ENCODE measurements at regions not wholly inside any gene's neighbourhood (a gene's known extent, or its start where the extent isn't known, plus 50 kb on each side); places are given as distances from the start of the nearest gene placed in this dataset.

DNA sequence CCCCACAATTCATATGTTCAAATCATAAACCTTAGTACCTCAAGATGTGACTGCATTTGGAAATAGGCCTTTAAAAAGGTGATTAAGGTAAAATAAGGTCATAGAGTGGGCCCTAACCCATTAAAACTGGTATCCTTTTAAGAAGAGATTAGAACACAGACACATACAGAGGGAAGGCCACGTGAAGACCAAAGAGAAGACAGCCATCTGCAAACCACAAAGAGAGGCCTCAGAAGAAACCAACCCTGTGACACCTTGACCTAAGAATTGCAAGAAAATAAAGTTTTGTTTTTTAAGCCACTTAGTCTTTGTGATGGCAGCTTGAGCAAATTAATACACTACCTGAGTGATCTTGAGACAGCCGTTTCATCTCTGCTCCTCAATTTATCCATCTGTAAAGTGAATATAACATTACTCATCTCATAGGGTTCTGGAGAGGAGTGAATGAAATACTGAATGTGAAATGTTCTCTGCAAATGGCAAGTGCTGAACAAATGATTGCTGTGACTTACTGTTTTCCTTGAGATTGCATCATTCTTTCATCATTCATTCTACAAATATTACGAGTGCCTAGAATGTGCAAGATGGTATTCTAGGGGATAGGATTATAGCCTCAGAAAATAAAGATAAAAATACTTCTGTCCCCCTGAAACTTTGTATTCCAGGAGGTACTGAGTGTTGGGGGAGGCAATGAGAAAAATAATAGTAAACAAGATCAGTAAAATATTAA is 222.0 kb upstream of the CDH13 start:
- Histone ChIP-seq H3K4me2 (no peak overlapping the region), H3K9ac (no peak overlapping the region), H4K20me1 (ENCODE audit: insufficient read depth) (no peaks in the 10 kb centered on the region), H3F3A (replicated peaks; ENCODE audit: insufficient read depth) (no peaks in the 10 kb centered on the region), H3K27me3 (ENCODE audit: insufficient read depth) (peaks cover 5% of the 10 kb centered on the region; the same call in 1 of the 2 replicates), H3K9me2 (no peaks in the 10 kb centered on the region), H3K9me3 (no peaks in the 10 kb centered on the region), H3K4me1 (ENCODE audit: control insufficient read depth in 1 of 2, insufficient read depth in 2 of 2, low read depth in 1 of 2, low read length in 1 of 2) (no peaks in the 10 kb centered on the region), H2AFZ (ENCODE audit: low read depth) (no peak overlapping the region), H3K79me2 (ENCODE audit: insufficient read depth) (no peaks in the 10 kb centered on the region), H3K4me3 (ENCODE audit: low read depth in 2 of 2, low read length in 1 of 2) (no peak overlapping the region), H3K36me3 (replicated peaks in 1 of 2; ENCODE audit: control insufficient read depth in 1 of 2, insufficient read depth in 2 of 2, low read length in 1 of 2) (no peaks in the 10 kb centered on the region), H3K27ac (ENCODE audit: low read depth in 2 of 2, low read length in 1 of 2) (no peak overlapping the region)
- CTCF ChIA-PET: no interaction called here
- POLR2A ChIA-PET: no interaction called here
- TF ChIP-seq RFX5 (IDR thresholded peaks at IDR 0.05; ENCODE audit: low read length): no peak
- TF ChIP-seq EZH2phosphoT487 (IDR thresholded peaks at IDR 0.05; ENCODE audit: borderline replicate concordance, low read depth): no peak
- TF ChIP-seq FOXJ3 (CRISPR knock-in tag; IDR thresholded peaks at IDR 0.05): no peak
- TF ChIP-seq, protein P1, sequence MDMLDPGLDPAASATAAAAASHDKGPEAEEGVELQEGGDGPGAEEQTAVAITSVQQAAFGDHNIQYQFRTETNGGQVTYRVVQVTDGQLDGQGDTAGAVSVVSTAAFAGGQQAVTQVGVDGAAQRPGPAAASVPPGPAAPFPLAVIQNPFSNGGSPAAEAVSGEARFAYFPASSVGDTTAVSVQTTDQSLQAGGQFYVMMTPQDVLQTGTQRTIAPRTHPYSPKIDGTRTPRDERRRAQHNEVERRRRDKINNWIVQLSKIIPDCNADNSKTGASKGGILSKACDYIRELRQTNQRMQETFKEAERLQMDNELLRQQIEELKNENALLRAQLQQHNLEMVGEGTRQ (IDR thresholded peaks at IDR 0.05; ENCODE audit: borderline replicate concordance, low read depth, low read length): no peak
- TF ChIP-seq ELF1 (IDR thresholded peaks at IDR 0.05): no peak
- no peak for TF ChIP-seq YY1 (IDR thresholded peaks at IDR 0.05; ENCODE audit: low read depth)
- no peak for TF ChIP-seq NRF1 (IDR thresholded peaks at IDR 0.05; ENCODE audit: low read depth, low read length)
- no peak for TF ChIP-seq NFIC (IDR thresholded peaks at IDR 0.05; ENCODE audit: borderline replicate concordance)
- no peak for TF ChIP-seq TCF12 (IDR thresholded peaks at IDR 0.05)
- TF ChIP-seq SMC3 (IDR thresholded peaks at IDR 0.05; ENCODE audit: low read depth, low read length): no peak
- TF ChIP-seq MXI1 (IDR thresholded peaks at IDR 0.05; ENCODE audit: low read depth, low read length): no peak
- TF ChIP-seq TEAD4 (IDR thresholded peaks at IDR 0.05; ENCODE audit: borderline replicate concordance, insufficient read depth): no peak
- no peak for TF ChIP-seq FOSL2 (IDR thresholded peaks at IDR 0.05; ENCODE audit: borderline replicate concordance, low read depth)
- no peak for TF ChIP-seq GATA2 (CRISPR knock-in tag; IDR thresholded peaks at IDR 0.05)
- TF ChIP-seq EP300 (IDR thresholded peaks at IDR 0.05; ENCODE audit: borderline replicate concordance in 1 of 2, low read depth in 1 of 2, low read length in 1 of 2): no peak
- no peak for TF ChIP-seq RCOR1 (IDR thresholded peaks at IDR 0.05; ENCODE audit: low read length)
- TF ChIP-seq GABPA (IDR thresholded peaks at IDR 0.05; ENCODE audit: low read depth): no peak
- TF ChIP-seq SIN3A (IDR thresholded peaks at IDR 0.05; ENCODE audit: borderline replicate concordance, low read depth, low read length): no peak
- TF ChIP-seq, protein P2, sequence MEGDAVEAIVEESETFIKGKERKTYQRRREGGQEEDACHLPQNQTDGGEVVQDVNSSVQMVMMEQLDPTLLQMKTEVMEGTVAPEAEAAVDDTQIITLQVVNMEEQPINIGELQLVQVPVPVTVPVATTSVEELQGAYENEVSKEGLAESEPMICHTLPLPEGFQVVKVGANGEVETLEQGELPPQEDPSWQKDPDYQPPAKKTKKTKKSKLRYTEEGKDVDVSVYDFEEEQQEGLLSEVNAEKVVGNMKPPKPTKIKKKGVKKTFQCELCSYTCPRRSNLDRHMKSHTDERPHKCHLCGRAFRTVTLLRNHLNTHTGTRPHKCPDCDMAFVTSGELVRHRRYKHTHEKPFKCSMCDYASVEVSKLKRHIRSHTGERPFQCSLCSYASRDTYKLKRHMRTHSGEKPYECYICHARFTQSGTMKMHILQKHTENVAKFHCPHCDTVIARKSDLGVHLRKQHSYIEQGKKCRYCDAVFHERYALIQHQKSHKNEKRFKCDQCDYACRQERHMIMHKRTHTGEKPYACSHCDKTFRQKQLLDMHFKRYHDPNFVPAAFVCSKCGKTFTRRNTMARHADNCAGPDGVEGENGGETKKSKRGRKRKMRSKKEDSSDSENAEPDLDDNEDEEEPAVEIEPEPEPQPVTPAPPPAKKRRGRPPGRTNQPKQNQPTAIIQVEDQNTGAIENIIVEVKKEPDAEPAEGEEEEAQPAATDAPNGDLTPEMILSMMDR (IDR thresholded peaks at IDR 0.05): no peak
- TF ChIP-seq RAD21 (IDR thresholded peaks at IDR 0.05; ENCODE audit: low read length): no peak
- no peak for DNase-seq
- WGBS (ENCODE audit: low lambda C conversion rate): 17% methylated on average over 3 of the region's 3 CpGs

Measured in SK-N-SH (cell line).